HT-29 (cell line): ENCODE measurements at regions not wholly inside any gene's neighbourhood (a gene's known extent, or its start where the extent isn't known, plus 50 kb on each side); places are given as distances from the start of the nearest gene placed in this dataset.
"Not testable (repeated sequence)": the region's sequence is repeated elsewhere in the genome, so short reads cannot be mapped to it uniquely, and the experiment has no call there.

ENCODE experiments used
- DNase-seq: peaks from one replicate; pipeline ENCODE4 v3.0.0-alpha.2; 2015; ENCODE audit warnings: low spot score

GRCh38 chr4:149203256-149204001 is 612.2 kb downstream of the IQCM start:
- DNase-seq: no peak

- DNase-seq: no peak
These were observed 613.5 kb downstream of the IQCM start for GRCh38 chr4:149202117-149202516.

GRCh38 chr4:149199594-149199993 is 616.0 kb downstream of the IQCM start:
- no peak for DNase-seq

- no peak for DNase-seq
These were observed 621.6 kb downstream of the IQCM start for GRCh38 chr4:149194061-149194460.

- no peak for DNase-seq
These were observed 627.9 kb downstream of the IQCM start for GRCh38 chr4:149187726-149188125.

GRCh38 chr4:149183638-149184037 is 632.0 kb downstream of the IQCM start:
- DNase-seq: no peak

- not testable (repeated sequence) for DNase-seq
These were observed 634.2 kb downstream of the IQCM start for GRCh38 chr4:149181459-149181858.

GRCh38 chr4:149176039-149176438 is 639.6 kb downstream of the IQCM start:
- peak; percentile 69 for DNase-seq

GRCh38 chr4:149175549-149175948 is 640.1 kb downstream of the IQCM start:
- DNase-seq: no peak

- no peak for DNase-seq
These were observed 642.2 kb downstream of the IQCM start for GRCh38 chr4:149173241-149174013.

- DNase-seq: no peak
These were observed 647.0 kb downstream of the IQCM start for GRCh38 chr4:149168645-149169044.

- DNase-seq: no peak
These were observed 648.8 kb downstream of the IQCM start for GRCh38 chr4:149166876-149167275.

GRCh38 chr4:149166365-149166764 is 649.3 kb downstream of the IQCM start:
- DNase-seq: no peak

GRCh38 chr4:149164282-149164681 is 651.4 kb downstream of the IQCM start:
- DNase-seq: no peak

- no peak for DNase-seq
These were observed 654.4 kb downstream of the IQCM start for GRCh38 chr4:149161247-149161646.

- DNase-seq: no peak
These were observed 655.3 kb downstream of the IQCM start for GRCh38 chr4:149160370-149160769.

GRCh38 chr4:149158817-149159216 is 656.8 kb downstream of the IQCM start:
- DNase-seq: no peak

- no peak for DNase-seq
These were observed 669.8 kb downstream of the IQCM start for GRCh38 chr4:149145803-149146202.

GRCh38 chr4:149144060-149144459 is 671.6 kb downstream of the IQCM start:
- no peak for DNase-seq

GRCh38 chr4:149141391-149141790 is 674.3 kb downstream of the IQCM start:
- no peak for DNase-seq

GRCh38 chr4:149140841-149141240 is 674.8 kb downstream of the IQCM start:
- no peak for DNase-seq

- DNase-seq: no peak
These were observed 678.6 kb downstream of the IQCM start for GRCh38 chr4:149136951-149137620.

GRCh38 chr4:149135062-149135461 is 680.6 kb downstream of the IQCM start:
- DNase-seq: no peak
